K562 (cell line): ENCODE measurements at regions not wholly inside any gene's neighbourhood (a gene's known extent, or its start where the extent isn't known, plus 50 kb on each side); places are given as distances from the start of the nearest gene placed in this dataset.

ENCODE experiments used
- ATAC-seq: fragments of 200-7000 bp; cut with Tn5 transposase; 3 replicates; pipeline ENCODE4 v1.9.1; 2020; ENCODE audit warnings: moderate library complexity
- BruUV-seq: library from RNA; stranded (reverse); fragments of 400-500 nt; replicated peaks from 2 replicates; lab custom pipeline; 2021; lab: Mats Ljungman, UMichigan
- CTCF ChIA-PET: fragments of 300-600 bp; formaldehyde crosslinking; extraction: SDS; loops from one replicate; lab custom pipeline; 2021; ENCODE audit warnings: low intra/inter-chr PET ratio; lab: Yijun Ruan, JAX
- POLR2A ChIA-PET: fragments of 300-600, 350-650 bp; sonication (Branson Sonifier 250); formaldehyde crosslinking; extraction: SDS; loops from one replicate; lab custom pipeline; 2021; ENCODE audit warnings: antibody characterized with exemption, inconsistent platforms; lab: Yijun Ruan, JAX
- DNase-seq, 4 experiments: peaks; one replicate each; pipeline versions ENCODE4 v3.0.0 to v3.0.0-alpha.2; 2011 to 2018; ENCODE audit warnings: low spot score in 3 of 4, mixed read lengths in 3 of 4; ENCODE audit errors: extremely low read depth in 1 of 4
- FAIRE-seq: peaks from 2 replicates; lab custom pipeline; 2011; peaks lifted over from hg19 to GRCh38; lab: Jason Lieb, UNC
- H2AFZ ChIP-seq: 2 replicates; pipeline ENCODE4 v1.6.0; 2011; ENCODE audit warnings: low read depth, low read length, control low read depth, inconsistent platforms
- H3K27ac ChIP-seq: fragments of 200-600 bp; 3 replicates; pipeline ENCODE4 v1.8.0; 2011; ENCODE audit warnings: low read depth, mild to moderate bottlenecking, control low read depth, inconsistent platforms, low read length, moderate library complexity, mixed read lengths; ENCODE audit errors: extremely low read depth
- H3K27me3 ChIP-seq, 2 experiments: fragments of 300-600 bp in 1 of 2; 2 replicates in 1 of 2; 3 replicates in 1 of 2; pipeline versions ENCODE4 v1.6.0 to v1.8.0; 2011; ENCODE audit warnings: inconsistent platforms in 2 of 2, low read length in 2 of 2, mild to moderate bottlenecking in 1 of 2, mixed read lengths in 1 of 2, moderate library complexity in 1 of 2; ENCODE audit not compliant: control insufficient read depth in 2 of 2, insufficient read depth in 2 of 2
- H3K36me3 ChIP-seq: fragments of 300-600 bp; 3 replicates; pipeline ENCODE4 v1.8.0; 2011; ENCODE audit warnings: mild to moderate bottlenecking, low read length, inconsistent platforms; ENCODE audit not compliant: control insufficient read depth, insufficient read depth
- H3K4me1 ChIP-seq, 2 experiments: fragments of 200-600 bp in 1 of 2; replicated peaks in 1 of 2; 2 replicates in 1 of 2; 3 replicates in 1 of 2; pipeline versions ENCODE4 v1.5.1 to v1.8.0; 2011; ENCODE audit warnings: inconsistent platforms in 2 of 2, low read length in 2 of 2, mild to moderate bottlenecking in 1 of 2, mixed read lengths in 1 of 2, moderate library complexity in 1 of 2; ENCODE audit not compliant: control insufficient read depth in 2 of 2, insufficient read depth in 2 of 2
- H3K4me2 ChIP-seq: 2 replicates; pipeline ENCODE4 v1.6.1; 2011; ENCODE audit warnings: low read length, control low read depth, inconsistent platforms, mixed read lengths; ENCODE audit not compliant: insufficient read depth
- H3K4me3 ChIP-seq: fragments of 200-600 bp; sonication (generic), shearing (Covaris generic); 2 replicates; pipeline ENCODE4 v1.5.1; 2016; ENCODE audit warnings: control low read depth, inconsistent platforms
- H3K79me2 ChIP-seq: fragments of 200-600 bp; 3 replicates; pipeline ENCODE4 v1.8.0; 2011; ENCODE audit warnings: low read length, inconsistent platforms; ENCODE audit not compliant: control insufficient read depth, insufficient read depth
- H3K9ac ChIP-seq, 2 experiments: 2 replicates each; pipeline versions ENCODE4 v1.6.0 to v1.6.1; 2011; ENCODE audit warnings: low read depth in 2 of 2, low read length in 2 of 2, control low read depth in 1 of 2, inconsistent platforms in 1 of 2, mild to moderate bottlenecking in 1 of 2, mixed read lengths in 1 of 2; ENCODE audit not compliant: insufficient read depth in 1 of 2
- H3K9me1 ChIP-seq: one replicate; pipeline ENCODE4 v1.6.0; 2011; ENCODE audit warnings: inconsistent platforms, mild to moderate bottlenecking, low read length, moderate library complexity; ENCODE audit not compliant: control insufficient read depth, insufficient read depth
- H3K9me3 ChIP-seq: replicated peaks from 2 replicates; pipeline ENCODE4 v1.5.1; 2011; ENCODE audit warnings: low read depth, low read length, inconsistent platforms; ENCODE audit not compliant: control insufficient read depth, insufficient read depth
- H4K20me1 ChIP-seq: replicated peaks from 2 replicates; pipeline ENCODE4 v1.6.1; 2011; ENCODE audit warnings: low read length, inconsistent platforms, mixed read lengths; ENCODE audit not compliant: control insufficient read depth, insufficient read depth
- BACH1 ChIP-seq: fragments of 200-800 bp; sonication (Bioruptor generic); IDR thresholded peaks from 2 replicates; pipeline ENCODE4 v1.6.1; 2016; ENCODE audit warnings: missing genetic modification characterization, missing compliant biosample characterization
- HLTF ChIP-seq: fragments of 450-650 bp; IDR thresholded peaks from 2 replicates; pipeline ENCODE4 v1.6.1; 2016
- IRF2 ChIP-seq: sonication (generic); formaldehyde crosslinking; IDR thresholded peaks from 2 replicates; pipeline ENCODE4 v1.8.1; 2022; ENCODE audit warnings: mild to moderate bottlenecking, missing genetic modification reagents
- KHSRP ChIP-seq: fragments of 450-650 bp; IDR thresholded peaks from 2 replicates; pipeline ENCODE4 v1.6.1; 2017
- KLF1 ChIP-seq: fragments of 450-650 bp; IDR thresholded peaks from 2 replicates; pipeline ENCODE4 v1.6.1; 2016; ENCODE audit warnings: missing genetic modification characterization, missing compliant biosample characterization
- TOE1 ChIP-seq, 2 experiments: fragments of 450-650 bp in 1 of 2; sonication (generic) in 1 of 2; formaldehyde crosslinking in 1 of 2; IDR thresholded peaks; 2 replicates each; pipeline versions ENCODE4 v1.7.1 to v1.8.0; 2016 to 2022; ENCODE audit warnings: borderline replicate concordance in 2 of 2, mild to moderate bottlenecking in 2 of 2, antibody characterized with exemption in 1 of 2, inconsistent platforms in 1 of 2, low read depth in 1 of 2, missing genetic modification reagents in 1 of 2, moderate library complexity in 1 of 2
- ZNF140 ChIP-seq: fragments of 250-450 bp; sonication (Bioruptor Pico); IDR thresholded peaks from 2 replicates; pipeline ENCODE4 v1.8.0; 2021; ENCODE audit warnings: moderate library complexity, mild to moderate bottlenecking, inconsistent platforms
- WGBS: fragments of 100-300 bp; shearing (Covaris generic); methylation state at CpG from one replicate; pipeline ENCODE4 v1.1.6; 2016; ENCODE audit warnings: low coverage, mixed read lengths; ENCODE audit not compliant: insufficient coverage; ENCODE audit errors: missing lambda C conversion rate; 5-methylcytosine and 5-hydroxymethylcytosine counted together
- in situ Hi-C: fragments of 300-500 bp; cut with MboI; formaldehyde crosslinking; loops from 4 replicates; pipeline ENCODE4 v1.15.0; 2018; ENCODE audit warnings: inconsistent platforms, mixed read lengths
- intact Hi-C: fragments of 100-400 bp; cut with micrococcal nuclease; formaldehyde crosslinking; loops from 2 replicates; pipeline ENCODE4 v1.14.2; 2022
- TF ChIP-seq, protein P1 (sequence below), 2 experiments: fragments of 450-650 bp; IDR thresholded peaks; 2 replicates each; pipeline ENCODE4 v1.6.1; 2018; ENCODE audit warnings: mild to moderate bottlenecking in 2 of 2, low read depth in 1 of 2; ENCODE audit not compliant: partially characterized antibody in 2 of 2
- TF ChIP-seq, protein P2 (sequence below): sonication (generic); formaldehyde crosslinking; IDR thresholded peaks from 2 replicates; pipeline ENCODE4 v1.8.0; 2022; ENCODE audit warnings: missing genetic modification reagents, mild to moderate bottlenecking, borderline replicate concordance
- TF ChIP-seq, protein P3 (sequence below): sonication (generic); formaldehyde crosslinking; IDR thresholded peaks from 2 replicates; pipeline ENCODE4 v1.8.0; 2022; ENCODE audit warnings: mild to moderate bottlenecking, missing genetic modification reagents
- TF ChIP-seq, protein P4 (sequence below): fragments of 250-450 bp; sonication (Bioruptor Pico); IDR thresholded peaks from 2 replicates; pipeline ENCODE4 v1.8.0; 2021; ENCODE audit warnings: moderate library complexity, mild to moderate bottlenecking, inconsistent platforms
- TF ChIP-seq, protein P5 (sequence below), 3 experiments: fragments of 200-800 bp in 1 of 3; sonication (Bioruptor generic) in 1 of 3; sonication (generic) in 1 of 3; formaldehyde crosslinking in 1 of 3; IDR thresholded peaks; 2 replicates each; pipeline versions ENCODE4 v1.6.1 to v1.8.0; 2016 to 2022; ENCODE audit warnings: mild to moderate bottlenecking in 2 of 3, missing compliant biosample characterization in 2 of 3, missing genetic modification characterization in 2 of 3, missing genetic modification reagents in 1 of 3

DNA sequence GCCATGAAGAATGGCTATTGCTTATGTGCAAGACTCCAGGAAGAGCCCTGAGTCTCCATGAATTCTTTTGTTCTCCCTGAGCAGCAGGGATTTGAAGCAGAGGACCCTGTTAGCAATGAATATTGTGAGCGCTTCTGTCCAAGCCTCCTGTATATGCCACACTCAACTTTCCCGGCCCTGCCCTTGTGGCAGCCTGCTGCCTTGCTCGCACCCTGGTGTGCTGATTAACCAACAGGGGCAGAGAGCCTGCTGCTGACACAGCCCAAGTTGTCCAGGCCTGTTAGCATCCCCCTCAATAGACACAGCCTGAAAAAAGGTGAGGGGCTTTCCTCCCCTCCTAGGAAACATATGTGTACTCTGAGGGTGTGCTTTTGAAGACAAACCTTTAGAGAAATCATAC, 131.4 kb downstream of the BMP2 start (continued):
- TF ChIP-seq, protein P1, sequence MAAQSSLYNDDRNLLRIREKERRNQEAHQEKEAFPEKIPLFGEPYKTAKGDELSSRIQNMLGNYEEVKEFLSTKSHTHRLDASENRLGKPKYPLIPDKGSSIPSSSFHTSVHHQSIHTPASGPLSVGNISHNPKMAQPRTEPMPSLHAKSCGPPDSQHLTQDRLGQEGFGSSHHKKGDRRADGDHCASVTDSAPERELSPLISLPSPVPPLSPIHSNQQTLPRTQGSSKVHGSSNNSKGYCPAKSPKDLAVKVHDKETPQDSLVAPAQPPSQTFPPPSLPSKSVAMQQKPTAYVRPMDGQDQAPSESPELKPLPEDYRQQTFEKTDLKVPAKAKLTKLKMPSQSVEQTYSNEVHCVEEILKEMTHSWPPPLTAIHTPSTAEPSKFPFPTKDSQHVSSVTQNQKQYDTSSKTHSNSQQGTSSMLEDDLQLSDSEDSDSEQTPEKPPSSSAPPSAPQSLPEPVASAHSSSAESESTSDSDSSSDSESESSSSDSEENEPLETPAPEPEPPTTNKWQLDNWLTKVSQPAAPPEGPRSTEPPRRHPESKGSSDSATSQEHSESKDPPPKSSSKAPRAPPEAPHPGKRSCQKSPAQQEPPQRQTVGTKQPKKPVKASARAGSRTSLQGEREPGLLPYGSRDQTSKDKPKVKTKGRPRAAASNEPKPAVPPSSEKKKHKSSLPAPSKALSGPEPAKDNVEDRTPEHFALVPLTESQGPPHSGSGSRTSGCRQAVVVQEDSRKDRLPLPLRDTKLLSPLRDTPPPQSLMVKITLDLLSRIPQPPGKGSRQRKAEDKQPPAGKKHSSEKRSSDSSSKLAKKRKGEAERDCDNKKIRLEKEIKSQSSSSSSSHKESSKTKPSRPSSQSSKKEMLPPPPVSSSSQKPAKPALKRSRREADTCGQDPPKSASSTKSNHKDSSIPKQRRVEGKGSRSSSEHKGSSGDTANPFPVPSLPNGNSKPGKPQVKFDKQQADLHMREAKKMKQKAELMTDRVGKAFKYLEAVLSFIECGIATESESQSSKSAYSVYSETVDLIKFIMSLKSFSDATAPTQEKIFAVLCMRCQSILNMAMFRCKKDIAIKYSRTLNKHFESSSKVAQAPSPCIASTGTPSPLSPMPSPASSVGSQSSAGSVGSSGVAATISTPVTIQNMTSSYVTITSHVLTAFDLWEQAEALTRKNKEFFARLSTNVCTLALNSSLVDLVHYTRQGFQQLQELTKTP (IDR thresholded peaks at IDR 0.05; ENCODE audit: low read depth in 1 of 2, partially characterized antibody in 2 of 2) = no peak
- TF ChIP-seq, all 486 proteins: peak for 0

DNA sequence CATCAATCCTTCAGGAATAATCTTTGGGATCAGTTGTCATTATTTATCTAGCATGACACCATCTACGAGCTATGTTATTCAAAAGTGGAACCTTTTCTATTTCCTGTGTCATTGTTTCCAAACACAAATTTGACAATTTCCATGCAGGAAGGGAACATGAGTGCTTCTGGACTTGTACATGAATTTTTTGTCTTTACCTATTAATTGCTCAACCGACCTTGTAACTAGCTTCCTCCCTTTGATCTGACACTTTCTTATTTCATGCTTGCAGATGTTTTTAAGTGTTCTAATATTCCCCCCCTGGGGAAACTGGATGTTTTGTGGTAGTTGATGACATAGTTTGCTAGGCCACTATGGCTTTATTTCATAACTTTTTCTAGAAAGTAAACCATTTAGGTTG, 139.4 kb downstream of the BMP2 start:
- intact Hi-C loops = no loop called here
- WGBS = 0% methylated on average over 2 of the region's 2 CpGs
- FAIRE-seq (no peak), DNase-seq (no peak), ATAC-seq (no peak)
- H3K4me3 ChIP-seq = no peak overlapping the region
- H3K36me3 ChIP-seq = no peaks in the 10 kb centered on the region
- H4K20me1 ChIP-seq = no peaks in the 10 kb centered on the region
- H3K27ac ChIP-seq = no peak overlapping the region
- CTCF ChIA-PET = no interaction called here
- POLR2A ChIA-PET = no interaction called here
- no peaks in the 10 kb centered on the region for H3K9me3 ChIP-seq
- no peak overlapping the region for H3K9ac ChIP-seq
- no peak overlapping the region for H3K4me2 ChIP-seq
- no TSS peak for BruUV-seq
- H2AFZ ChIP-seq = no peak overlapping the region
- in situ Hi-C loops = no loop called here
- TF ChIP-seq, protein P2, sequence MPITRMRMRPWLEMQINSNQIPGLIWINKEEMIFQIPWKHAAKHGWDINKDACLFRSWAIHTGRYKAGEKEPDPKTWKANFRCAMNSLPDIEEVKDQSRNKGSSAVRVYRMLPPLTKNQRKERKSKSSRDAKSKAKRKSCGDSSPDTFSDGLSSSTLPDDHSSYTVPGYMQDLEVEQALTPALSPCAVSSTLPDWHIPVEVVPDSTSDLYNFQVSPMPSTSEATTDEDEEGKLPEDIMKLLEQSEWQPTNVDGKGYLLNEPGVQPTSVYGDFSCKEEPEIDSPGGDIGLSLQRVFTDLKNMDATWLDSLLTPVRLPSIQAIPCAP = no peak
- TF ChIP-seq ZNF140 (CRISPR knock-in tag) (no peak), TOE1 (IDR thresholded peaks at IDR 0.05; ENCODE audit: borderline replicate concordance) (no peak), TOE1 (CRISPR knock-in tag; IDR thresholded peaks at IDR 0.05; ENCODE audit: borderline replicate concordance, low read depth) (no peak), KLF1 (tag) (no peak), BACH1 (tag) (no peak), KHSRP (no peak), IRF2 (CRISPR knock-in tag) (no peak), HLTF (no peak)
- TF ChIP-seq, protein P3, sequence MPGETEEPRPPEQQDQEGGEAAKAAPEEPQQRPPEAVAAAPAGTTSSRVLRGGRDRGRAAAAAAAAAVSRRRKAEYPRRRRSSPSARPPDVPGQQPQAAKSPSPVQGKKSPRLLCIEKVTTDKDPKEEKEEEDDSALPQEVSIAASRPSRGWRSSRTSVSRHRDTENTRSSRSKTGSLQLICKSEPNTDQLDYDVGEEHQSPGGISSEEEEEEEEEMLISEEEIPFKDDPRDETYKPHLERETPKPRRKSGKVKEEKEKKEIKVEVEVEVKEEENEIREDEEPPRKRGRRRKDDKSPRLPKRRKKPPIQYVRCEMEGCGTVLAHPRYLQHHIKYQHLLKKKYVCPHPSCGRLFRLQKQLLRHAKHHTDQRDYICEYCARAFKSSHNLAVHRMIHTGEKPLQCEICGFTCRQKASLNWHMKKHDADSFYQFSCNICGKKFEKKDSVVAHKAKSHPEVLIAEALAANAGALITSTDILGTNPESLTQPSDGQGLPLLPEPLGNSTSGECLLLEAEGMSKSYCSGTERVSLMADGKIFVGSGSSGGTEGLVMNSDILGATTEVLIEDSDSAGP (CRISPR knock-in tag) = no peak
- TF ChIP-seq, protein P4, sequence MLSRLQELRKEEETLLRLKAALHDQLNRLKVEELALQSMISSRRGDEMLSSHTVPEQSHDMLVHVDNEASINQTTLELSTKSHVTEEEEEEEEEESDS (CRISPR knock-in tag) = no peak
- TF ChIP-seq, protein P5, sequence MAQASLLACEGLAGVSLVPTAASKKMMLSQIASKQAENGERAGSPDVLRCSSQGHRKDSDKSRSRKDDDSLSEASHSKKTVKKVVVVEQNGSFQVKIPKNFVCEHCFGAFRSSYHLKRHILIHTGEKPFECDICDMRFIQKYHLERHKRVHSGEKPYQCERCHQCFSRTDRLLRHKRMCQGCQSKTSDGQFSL (CRISPR knock-in tag; IDR thresholded peaks at IDR 0.05) = no peak
- TF ChIP-seq, protein P5 (tag; IDR thresholded peaks at IDR 0.05) = no peak
- TF ChIP-seq, all 486 proteins: peak for 0
- Histone ChIP-seq H3K9me1 (no peaks in the 10 kb centered on the region), H3K4me1 (no peaks in the 10 kb centered on the region), H3K27me3 (no peaks in the 10 kb centered on the region), H3K79me2 (no peaks in the 10 kb centered on the region)
